Adrenal gland (tissue), 9 donors: ENCODE measurements at regions not wholly inside any gene's neighbourhood (a gene's known extent, or its start where the extent isn't known, plus 50 kb on each side); places are given as distances from the start of the nearest gene placed in this dataset.
"Not testable (repeated sequence)": the region's sequence is repeated elsewhere in the genome, so short reads cannot be mapped to it uniquely, and the experiment has no call there.

Experiments used
- DNase-seq, 7 donors: peaks; one replicate each; pipeline ENCODE4 v3.0.0-alpha.2; 2019 to 2020
- H3K27ac ChIP-seq, 5 donors: fragments of 200-600 bp; sonication (generic) in 4 of 5; 1 replicate in 3 of 5; 2 replicates in 2 of 5; pipeline versions ENCODE4 v1.5.1 to v1.8.0; 2016 to 2020; ENCODE audit warnings: mild to moderate bottlenecking in 1 of 5
- H3K27me3 ChIP-seq: fragments of 200-600 bp; 2 replicates; pipeline ENCODE4 v1.8.0; 2021
- H3K36me3 ChIP-seq, 2 donors: fragments of 200-600 bp; replicated peaks in 1 of 2; 1 replicate in 1 of 2; 2 replicates in 1 of 2; pipeline versions ENCODE4 v1.5.1 to v1.8.0; 2018 to 2022
- H3K4me1 ChIP-seq, 2 donors: fragments of 200-600 bp; replicated peaks in 1 of 2; 1 replicate in 1 of 2; 2 replicates in 1 of 2; pipeline versions ENCODE4 v1.5.1 to v1.8.0; 2018 to 2021
- H3K4me3 ChIP-seq, 4 donors: fragments of 200-600 bp; sonication (generic) in 3 of 4; one replicate each; pipeline ENCODE4 v1.5.1; 2016 to 2018
- H3K9me3 ChIP-seq, 3 donors: fragments of 200-600 bp; sonication (generic) in 1 of 3; replicated peaks in 1 of 3; 1 replicate in 2 of 3; 2 replicates in 1 of 3; pipeline versions ENCODE4 v1.5.1 to v1.8.0; 2016 to 2021
- CTCF ChIP-seq, 6 experiments: fragments of 450-650 bp in 4 of 6; fragments of 200-600 bp in 2 of 6; sonication (generic) in 1 of 6; IDR thresholded peaks; 1 replicate in 5 of 6; 2 replicates in 1 of 6; pipeline versions ENCODE4 v1.5.1 to v1.8.0; 2016 to 2021; ENCODE audit warnings: antibody characterized with exemption in 6 of 6, mild to moderate bottlenecking in 2 of 6, moderate library complexity in 1 of 6
- POLR2A ChIP-seq, 2 donors: fragments of 450-650 bp; IDR thresholded peaks; one replicate each; pipeline ENCODE4 v1.6.1; 2017; ENCODE audit warnings: antibody characterized with exemption in 2 of 2, mild to moderate bottlenecking in 2 of 2, moderate library complexity in 1 of 2
- WGBS, 4 donors: extraction: QIAGEN DNeasy Blood & Tissue Kit in 2 of 4; methylation state at CpG; one replicate each; pipeline versions ENCODE4 v1.1.5 to v1.1.7; 2013 to 2017; 5-methylcytosine and 5-hydroxymethylcytosine counted together
- intact Hi-C, 2 donors: fragments of 100-400 bp; cut with DNase I; formaldehyde crosslinking; loops; one replicate each; pipeline versions ENCODE4 v1.14.1 to v1.15.0; 2022 to 2023
- donor health status: healthy with polysubstance abuse.
- donor health status: Bipolar disorder and iron deficiency.
- donor health status: DM: yes; HTN: yes; CAD: no.
- donor health status: DM: no; HTN: no; CAD: no.
- donor health status: DM: no; HTN: no; CAD: no.

GRCh38 chr18:30444544-30444943, 598.0 kb downstream of the DSC3 start:
- Histone ChIP-seq H3K4me1 (no peaks in the 10 kb centered on the region), H3K4me3 (no peak overlapping the region), H3K9me3 (no peaks in the 10 kb centered on the region), H3K27me3 (no peaks in the 10 kb centered on the region), H3K36me3 (no peaks in the 10 kb centered on the region), H3K27ac (no peak overlapping the region)
- intact Hi-C loops = no loop called here
- no peak for DNase-seq
- no peak for TF ChIP-seq CTCF (IDR thresholded peaks at IDR 0.05)
- no peak for TF ChIP-seq POLR2A (IDR thresholded peaks at IDR 0.05)
- WGBS, 4 donors = 50 to 76% (median 57%) methylated on average over 2 of the region's 2 CpGs

GRCh38 chr18:30440351-30440750, 602.2 kb downstream of the DSC3 start:
- no peaks in the 10 kb centered on the region for H3K27me3 ChIP-seq
- no peaks in the 10 kb centered on the region for H3K9me3 ChIP-seq
- no peaks in the 10 kb centered on the region for H3K36me3 ChIP-seq
- intact Hi-C loops = no loop called here
- no peak overlapping the region for H3K4me3 ChIP-seq
- TF ChIP-seq POLR2A (IDR thresholded peaks at IDR 0.05) (no peak), CTCF (IDR thresholded peaks at IDR 0.05) (no peak)
- DNase-seq = no peak
- 47 to 70% (median 56%) methylated on average over 2 of the region's 2 CpGs for WGBS, 4 donors
- H3K4me1 ChIP-seq = no peaks in the 10 kb centered on the region
- H3K27ac ChIP-seq = no peak overlapping the region

GRCh38 chr18:30439174-30439573, 603.4 kb downstream of the DSC3 start:
- TF ChIP-seq CTCF (IDR thresholded peaks at IDR 0.05) = no peak
- TF ChIP-seq POLR2A (IDR thresholded peaks at IDR 0.05) = no peak
- WGBS, 4 donors = 68 to 93% (median 82%) methylated on average over 2 of the region's 2 CpGs
- Histone ChIP-seq H3K27ac (no peak overlapping the region), H3K36me3 (no peaks in the 10 kb centered on the region), H3K4me3 (no peak overlapping the region), H3K9me3 (no peaks in the 10 kb centered on the region), H3K4me1 (no peaks in the 10 kb centered on the region), H3K27me3 (no peaks in the 10 kb centered on the region)
- DNase-seq = no peak
- intact Hi-C loops = no loop called here

GRCh38 chr18:30432349-30432748, 610.2 kb downstream of the DSC3 start:
- no peak for TF ChIP-seq POLR2A (IDR thresholded peaks at IDR 0.05)
- TF ChIP-seq CTCF (IDR thresholded peaks at IDR 0.05) = no peak
- no peak for DNase-seq
- Histone ChIP-seq H3K4me1 (no peaks in the 10 kb centered on the region), H3K36me3 (no peaks in the 10 kb centered on the region), H3K27me3 (no peaks in the 10 kb centered on the region), H3K27ac (no peak overlapping the region), H3K9me3 (peaks cover 0 to 6% (median 0%) of the 10 kb centered on the region in 3 donors), H3K4me3 (no peak overlapping the region)
- intact Hi-C loops = no loop called here
- WGBS, 4 donors = 57 to 67% (median 62%) methylated on average over 2 of the region's 2 CpGs

- WGBS, 4 donors = 87 to 92% (median 90%) methylated on average over 11 of the region's 11 CpGs
- H3K27me3 ChIP-seq, DNase-seq, H3K4me1 ChIP-seq, intact Hi-C loops, H3K27ac ChIP-seq, H3K36me3 ChIP-seq, H3K9me3 ChIP-seq, H3K4me3 ChIP-seq: not testable (repeated sequence)
Observed at GRCh38 chr18:30419399-30419798, 623.1 kb downstream of the DSC3 start.
